Cardiac fibroblast (primary cell): ENCODE measurements at regions not wholly inside any gene's neighbourhood (a gene's known extent, or its start where the extent isn't known, plus 50 kb on each side); places are given as distances from the start of the nearest gene placed in this dataset.

Experiments
- DNase-seq, 2 donors: peaks; one replicate each; pipeline versions ENCODE4 v3.0.0 to v3.0.0-alpha.2; 2010; ENCODE audit warnings: low read depth in 2 of 2
- H3K4me3 ChIP-seq, 2 donors: replicated peaks in 1 of 2; 1 replicate in 1 of 2; 2 replicates in 1 of 2; pipeline ENCODE4 v1.5.1; 2011; ENCODE audit warnings: low read depth in 2 of 2, low read length in 2 of 2, mild to moderate bottlenecking in 2 of 2, moderate library complexity in 1 of 2
- CTCF ChIP-seq: IDR thresholded peaks from one replicate; pipeline ENCODE4 v1.5.1; 2011; ENCODE audit warnings: low read depth, mild to moderate bottlenecking, low read length, inconsistent platforms

- no peak for TF ChIP-seq CTCF
- no peak for DNase-seq
These were observed 191.9 kb upstream of the VEPH1 start for GRCh38 chr3:157695103-157695502.

GRCh38 chr3:157693762-157694161 is 190.5 kb upstream of the VEPH1 start:
- H3K4me3 ChIP-seq, result no peak overlapping the region
- no peak for DNase-seq
- no peak for TF ChIP-seq CTCF

More at GRCh38 chr3:157695103-157695502, 191.9 kb upstream of the VEPH1 start:
- H3K4me3 ChIP-seq, result no peak overlapping the region

GRCh38 chr3:157692468-157692867 is 189.3 kb upstream of the VEPH1 start:
- no peak for TF ChIP-seq CTCF
- DNase-seq, result no peak

GRCh38 chr3:157683668-157684067 is 180.5 kb upstream of the VEPH1 start:
- no peak overlapping the region for H3K4me3 ChIP-seq
- TF ChIP-seq CTCF, result no peak
- DNase-seq, result no peak

More at GRCh38 chr3:157692468-157692867, 189.3 kb upstream of the VEPH1 start:
- H3K4me3 ChIP-seq, result no peak overlapping the region

- H3K4me3 ChIP-seq, result no peak overlapping the region
- TF ChIP-seq CTCF, result no peak
- DNase-seq, result no peak
These were observed 168.8 kb upstream of the VEPH1 start for GRCh38 chr3:157672061-157672460.

GRCh38 chr3:157671656-157672055 is 168.4 kb upstream of the VEPH1 start:
- no peak for TF ChIP-seq CTCF
- no peak for DNase-seq
- no peak overlapping the region for H3K4me3 ChIP-seq

GRCh38 chr3:157669416-157669815 is 166.2 kb upstream of the VEPH1 start:
- no peak for DNase-seq
- no peak overlapping the region for H3K4me3 ChIP-seq
- no peak for TF ChIP-seq CTCF
